Spinal cord (tissue), 9 donors: ENCODE measurements at regions not wholly inside any gene's neighbourhood (a gene's known extent, or its start where the extent isn't known, plus 50 kb on each side); places are given as distances from the start of the nearest gene placed in this dataset.
"Not testable (repeated sequence)": the region's sequence is repeated elsewhere in the genome, so short reads cannot be mapped to it uniquely, and the experiment has no call there.

ENCODE experiments used
- DNase-seq, 6 donors: peaks; one replicate each; pipeline versions ENCODE4 v3.0.0 to v3.0.0-alpha.2; 2013 to 2015; ENCODE audit warnings: low spot score in 6 of 6, low read depth in 4 of 6
- H3K27ac ChIP-seq: one replicate; pipeline ENCODE4 v1.5.1; 2013; ENCODE audit warnings: low read depth, low read length, control low read depth
- H3K27me3 ChIP-seq: one replicate; pipeline ENCODE4 v1.6.1; 2013; ENCODE audit warnings: low read length; ENCODE audit not compliant: control insufficient read depth, insufficient read depth
- H3K36me3 ChIP-seq: one replicate; pipeline ENCODE4 v1.6.1; 2013; ENCODE audit warnings: low read length; ENCODE audit not compliant: control insufficient read depth, insufficient read depth
- H3K4me1 ChIP-seq: one replicate; pipeline ENCODE4 v1.6.1; 2013; ENCODE audit warnings: low read length; ENCODE audit not compliant: control insufficient read depth, insufficient read depth
- H3K4me3 ChIP-seq: one replicate; pipeline ENCODE4 v1.5.1; 2013; ENCODE audit warnings: low read depth, low read length, control low read depth
- H3K9me3 ChIP-seq: one replicate; pipeline ENCODE4 v1.6.1; 2013; ENCODE audit warnings: low read length; ENCODE audit not compliant: control insufficient read depth, insufficient read depth
- WGBS: methylation state at CpG from one replicate; pipeline ENCODE4 v1.1.5; 2013; ENCODE audit warnings: missing lambda C conversion rate; ENCODE audit not compliant: insufficient coverage; 5-methylcytosine and 5-hydroxymethylcytosine counted together
- donor health status: healthy.

- 75% methylated on average over 18 of the region's 21 CpGs for WGBS
- peak in 1 of 6 donors; percentile 4 for DNase-seq
Measured at GRCh38 chr6:1445650-1446330, 56.4 kb downstream of the FOXF2 start.

GRCh38 chr6:1449896-1450295 is 60.5 kb downstream of the FOXF2 start:
- Histone ChIP-seq H3K27ac (no peak overlapping the region), H3K36me3 (no peaks in the 10 kb centered on the region), H3K4me3 (no peak overlapping the region), H3K27me3 (no peaks in the 10 kb centered on the region), H3K4me1 (no peaks in the 10 kb centered on the region), H3K9me3 (no peaks in the 10 kb centered on the region)
- WGBS, result 69% methylated on average over 2 of the region's 4 CpGs
- no peak for DNase-seq

More at GRCh38 chr6:1445650-1446330, 56.4 kb downstream of the FOXF2 start:
- no peaks in the 10 kb centered on the region for H3K36me3 ChIP-seq
- H3K27me3 ChIP-seq, result no peaks in the 10 kb centered on the region
- H3K9me3 ChIP-seq, result no peaks in the 10 kb centered on the region
- H3K4me1 ChIP-seq, result no peaks in the 10 kb centered on the region
- H3K27ac ChIP-seq, result no peak overlapping the region
- H3K4me3 ChIP-seq, result no peak overlapping the region

GRCh38 chr6:1453024-1453423 is 63.6 kb downstream of the FOXF2 start:
- H3K27ac ChIP-seq, result no peak overlapping the region
- H3K4me3 ChIP-seq, result no peak overlapping the region
- H3K36me3 ChIP-seq, result no peaks in the 10 kb centered on the region
- DNase-seq, result no peak
- no peaks in the 10 kb centered on the region for H3K4me1 ChIP-seq
- no peaks in the 10 kb centered on the region for H3K27me3 ChIP-seq
- H3K9me3 ChIP-seq, result no peaks in the 10 kb centered on the region
- WGBS, result 94% methylated on average over 2 of the region's 8 CpGs

- H3K27ac ChIP-seq, H3K36me3 ChIP-seq, DNase-seq, H3K4me3 ChIP-seq, H3K4me1 ChIP-seq, H3K27me3 ChIP-seq, H3K9me3 ChIP-seq: not testable (repeated sequence)
- WGBS, result 96% methylated on average over 16 of the region's 22 CpGs
Measured at GRCh38 chr6:1456816-1457215, 67.4 kb downstream of the FOXF2 start.

GRCh38 chr6:1461207-1461606 is 71.8 kb downstream of the FOXF2 start:
- Histone ChIP-seq H3K36me3 (no peaks in the 10 kb centered on the region), H3K27me3 (no peaks in the 10 kb centered on the region), H3K27ac (no peak overlapping the region), H3K4me3 (no peak overlapping the region), H3K4me1 (no peaks in the 10 kb centered on the region), H3K9me3 (no peaks in the 10 kb centered on the region)
- 100% methylated on average over 2 of the region's 2 CpGs for WGBS
- no peak for DNase-seq

- Histone ChIP-seq H3K27me3 (no peaks in the 10 kb centered on the region), H3K4me1 (no peaks in the 10 kb centered on the region), H3K36me3 (no peaks in the 10 kb centered on the region), H3K9me3 (no peaks in the 10 kb centered on the region), H3K4me3 (no peak overlapping the region), H3K27ac (no peak overlapping the region)
- WGBS, result no CpG with 5 or more reads among the region's 3 CpGs
- peak in 1 of 6 donors; percentile 8 for DNase-seq
Measured at GRCh38 chr6:1461736-1462135, 72.4 kb downstream of the FOXF2 start.

GRCh38 chr6:1463275-1463674 is 73.9 kb downstream of the FOXF2 start:
- DNase-seq, result no peak
- 69% methylated on average over 7 of the region's 7 CpGs for whole genome bisulfite sequencing
- Histone ChIP-seq H3K4me3 (no peak overlapping the region), H3K4me1 (no peaks in the 10 kb centered on the region), H3K27ac (no peak overlapping the region), H3K27me3 (no peaks in the 10 kb centered on the region), H3K9me3 (no peaks in the 10 kb centered on the region), H3K36me3 (no peaks in the 10 kb centered on the region)

- Histone ChIP-seq H3K9me3 (no peaks in the 10 kb centered on the region), H3K4me3 (no peak overlapping the region), H3K4me1 (no peaks in the 10 kb centered on the region), H3K27me3 (no peaks in the 10 kb centered on the region), H3K27ac (no peak overlapping the region), H3K36me3 (no peaks in the 10 kb centered on the region)
- 89% methylated on average over 7 of the region's 8 CpGs for WGBS
- no peak for DNase-seq
Measured at GRCh38 chr6:1463751-1464426, 74.5 kb downstream of the FOXF2 start.

- no peaks in the 10 kb centered on the region for H3K9me3 ChIP-seq
- DNase-seq, result no peak
- H3K4me3 ChIP-seq, result no peak overlapping the region
- no peak overlapping the region for H3K27ac ChIP-seq
- no peaks in the 10 kb centered on the region for H3K4me1 ChIP-seq
- H3K27me3 ChIP-seq, result no peaks in the 10 kb centered on the region
- WGBS, result 93% methylated on average over 4 of the region's 7 CpGs
- no peaks in the 10 kb centered on the region for H3K36me3 ChIP-seq
Measured at GRCh38 chr6:1464781-1465370, 75.5 kb downstream of the FOXF2 start.

GRCh38 chr6:1468126-1468525 is 78.8 kb downstream of the FOXF2 start:
- no peaks in the 10 kb centered on the region for H3K27me3 ChIP-seq
- H3K4me3 ChIP-seq, result no peak overlapping the region
- 14% methylated on average over 6 of the region's 7 CpGs for WGBS
- no peaks in the 10 kb centered on the region for H3K4me1 ChIP-seq
- H3K27ac ChIP-seq, result no peak overlapping the region
- H3K36me3 ChIP-seq, result no peaks in the 10 kb centered on the region
- DNase-seq, result no peak
- H3K9me3 ChIP-seq, result no peaks in the 10 kb centered on the region
